ENCODE measurements at regions not wholly inside any gene's neighbourhood (a gene's known extent, or its start where the extent isn't known, plus 50 kb on each side); places are given as distances from the start of the nearest gene placed in this dataset.
"Not testable (repeated sequence)": the region's sequence is repeated elsewhere in the genome, so short reads cannot be mapped to it uniquely, and the experiment has no call there.

GRCh38 chrX:1052021-1052420, 160.4 kb downstream of the CRLF2 start:
- Mint-ChIP-seq H3K27ac (ENCODE audit: unreplicated experiment) (no peak overlapping the region), H3K36me3 (ENCODE audit: unreplicated experiment) (no peaks in the 10 kb centered on the region), H3K4me1 (ENCODE audit: unreplicated experiment) (no peaks in the 10 kb centered on the region), H3K9me3 (ENCODE audit: unreplicated experiment) (peaks cover 6% of the 10 kb centered on the region), H3K4me3 (ENCODE audit: unreplicated experiment) (no peak overlapping the region), H3K27me3 (ENCODE audit: unreplicated experiment) (no peaks in the 10 kb centered on the region)
- DNase-seq (ENCODE audit: extremely low spot score, unreplicated experiment), result no peak
- TF ChIP-seq CTCF (IDR thresholded peaks at IDR 0.05), result no peak

GRCh38 chrX:1051421-1051820, 161.0 kb downstream of the CRLF2 start:
- no peaks in the 10 kb centered on the region for H3K4me1 Mint-ChIP-seq (ENCODE audit: unreplicated experiment)
- no peak for DNase-seq (ENCODE audit: extremely low spot score, unreplicated experiment)
- peaks cover 6% of the 10 kb centered on the region for H3K9me3 Mint-ChIP-seq (ENCODE audit: unreplicated experiment)
- no peaks in the 10 kb centered on the region for H3K36me3 Mint-ChIP-seq (ENCODE audit: unreplicated experiment)
- no peaks in the 10 kb centered on the region for H3K27me3 Mint-ChIP-seq (ENCODE audit: unreplicated experiment)
- H3K4me3 Mint-ChIP-seq (ENCODE audit: unreplicated experiment), result no peak overlapping the region
- no peak overlapping the region for H3K27ac Mint-ChIP-seq (ENCODE audit: unreplicated experiment)
- TF ChIP-seq CTCF (IDR thresholded peaks at IDR 0.05), result no peak

- H3K9me3 Mint-ChIP-seq (ENCODE audit: unreplicated experiment), result peaks cover 15% of the 10 kb centered on the region
- no peak overlapping the region for H3K27ac Mint-ChIP-seq (ENCODE audit: unreplicated experiment)
Observed at GRCh38 chrX:1045680-1046314, 166.7 kb downstream of the CRLF2 start.

GRCh38 chrX:1041091-1041490, 171.4 kb downstream of the CRLF2 start:
- Mint-ChIP-seq H3K27ac (ENCODE audit: unreplicated experiment) (no peak overlapping the region), H3K36me3 (ENCODE audit: unreplicated experiment) (no peaks in the 10 kb centered on the region), H3K27me3 (ENCODE audit: unreplicated experiment) (no peaks in the 10 kb centered on the region), H3K4me3 (ENCODE audit: unreplicated experiment) (no peak overlapping the region), H3K4me1 (ENCODE audit: unreplicated experiment) (no peaks in the 10 kb centered on the region), H3K9me3 (ENCODE audit: unreplicated experiment) (peaks cover 6% of the 10 kb centered on the region)
- no peak for DNase-seq (ENCODE audit: extremely low spot score, unreplicated experiment)
- no peak for TF ChIP-seq CTCF (IDR thresholded peaks at IDR 0.05)

More at GRCh38 chrX:1045680-1046314, 166.7 kb downstream of the CRLF2 start:
- DNase-seq (ENCODE audit: extremely low spot score, unreplicated experiment), result no peak
- TF ChIP-seq CTCF (IDR thresholded peaks at IDR 0.05), result no peak
- no peaks in the 10 kb centered on the region for H3K27me3 Mint-ChIP-seq (ENCODE audit: unreplicated experiment)
- H3K4me1 Mint-ChIP-seq (ENCODE audit: unreplicated experiment), result no peaks in the 10 kb centered on the region
- no peak overlapping the region for H3K4me3 Mint-ChIP-seq (ENCODE audit: unreplicated experiment)
- no peaks in the 10 kb centered on the region for H3K36me3 Mint-ChIP-seq (ENCODE audit: unreplicated experiment)

GRCh38 chrX:1035931-1036330, 176.5 kb downstream of the CRLF2 start:
- not testable (repeated sequence) for H3K36me3 Mint-ChIP-seq (ENCODE audit: unreplicated experiment); H3K9me3 Mint-ChIP-seq (ENCODE audit: unreplicated experiment); H3K4me3 Mint-ChIP-seq (ENCODE audit: unreplicated experiment); H3K27ac Mint-ChIP-seq (ENCODE audit: unreplicated experiment); DNase-seq (ENCODE audit: extremely low spot score, unreplicated experiment); H3K4me1 Mint-ChIP-seq (ENCODE audit: unreplicated experiment); H3K27me3 Mint-ChIP-seq (ENCODE audit: unreplicated experiment)

- TF ChIP-seq CTCF (IDR thresholded peaks at IDR 0.05), result no peak
- Mint-ChIP-seq H3K4me1 (ENCODE audit: unreplicated experiment) (no peaks in the 10 kb centered on the region), H3K27ac (ENCODE audit: unreplicated experiment) (no peak overlapping the region), H3K27me3 (ENCODE audit: unreplicated experiment) (no peaks in the 10 kb centered on the region), H3K4me3 (ENCODE audit: unreplicated experiment) (no peak overlapping the region), H3K9me3 (ENCODE audit: unreplicated experiment) (peaks cover 5% of the 10 kb centered on the region), H3K36me3 (ENCODE audit: unreplicated experiment) (no peaks in the 10 kb centered on the region)
- DNase-seq (ENCODE audit: extremely low spot score, unreplicated experiment), result no peak
Observed at GRCh38 chrX:1035206-1035605, 177.2 kb downstream of the CRLF2 start.

All from osteocyte (in vitro differentiated cells).